Neutrophil (primary cell): ENCODE measurements at regions not wholly inside any gene's neighbourhood (a gene's known extent, or its start where the extent isn't known, plus 50 kb on each side); places are given as distances from the start of the nearest gene placed in this dataset.

Experiments used
- H3K27ac ChIP-seq: fragments of 200-600 bp; sonication (generic); 2 replicates; pipeline ENCODE4 v1.5.1; 2016; ENCODE audit warnings: mild to moderate bottlenecking, moderate library complexity
- H3K27me3 ChIP-seq: fragments of 200-600 bp; sonication (generic); 2 replicates; pipeline ENCODE4 v1.6.0; 2016; ENCODE audit warnings: mild to moderate bottlenecking
- H3K36me3 ChIP-seq: fragments of 200-600 bp; sonication (generic); 2 replicates; pipeline ENCODE4 v1.5.1; 2017
- H3K4me1 ChIP-seq, 2 experiments: fragments of 200-600 bp in 1 of 2; sonication (generic) in 1 of 2; 1 replicate in 1 of 2; 2 replicates in 1 of 2; pipeline versions ENCODE4 v1.5.1 to v1.6.1; 2013 to 2016; ENCODE audit warnings: low read depth in 1 of 2, low read length in 1 of 2, mild to moderate bottlenecking in 1 of 2, moderate library complexity in 1 of 2; ENCODE audit not compliant: control insufficient read depth in 1 of 2, insufficient read depth in 1 of 2
- H3K4me3 ChIP-seq, 2 experiments: fragments of 200-600 bp in 1 of 2; sonication (generic) in 1 of 2; 1 replicate in 1 of 2; 2 replicates in 1 of 2; pipeline ENCODE4 v1.5.1; 2013 to 2016; ENCODE audit warnings: low read depth in 1 of 2, low read length in 1 of 2, mild to moderate bottlenecking in 1 of 2, moderate library complexity in 1 of 2
- H3K9me3 ChIP-seq: fragments of 200-600 bp; sonication (generic); 2 replicates; pipeline ENCODE4 v1.5.1; 2016
- TF ChIP-seq, protein P1 (sequence below): fragments of 200-600 bp; sonication (generic); IDR thresholded peaks from 2 replicates; pipeline ENCODE4 v1.5.1; 2016; ENCODE audit warnings: antibody characterized with exemption

DNA sequence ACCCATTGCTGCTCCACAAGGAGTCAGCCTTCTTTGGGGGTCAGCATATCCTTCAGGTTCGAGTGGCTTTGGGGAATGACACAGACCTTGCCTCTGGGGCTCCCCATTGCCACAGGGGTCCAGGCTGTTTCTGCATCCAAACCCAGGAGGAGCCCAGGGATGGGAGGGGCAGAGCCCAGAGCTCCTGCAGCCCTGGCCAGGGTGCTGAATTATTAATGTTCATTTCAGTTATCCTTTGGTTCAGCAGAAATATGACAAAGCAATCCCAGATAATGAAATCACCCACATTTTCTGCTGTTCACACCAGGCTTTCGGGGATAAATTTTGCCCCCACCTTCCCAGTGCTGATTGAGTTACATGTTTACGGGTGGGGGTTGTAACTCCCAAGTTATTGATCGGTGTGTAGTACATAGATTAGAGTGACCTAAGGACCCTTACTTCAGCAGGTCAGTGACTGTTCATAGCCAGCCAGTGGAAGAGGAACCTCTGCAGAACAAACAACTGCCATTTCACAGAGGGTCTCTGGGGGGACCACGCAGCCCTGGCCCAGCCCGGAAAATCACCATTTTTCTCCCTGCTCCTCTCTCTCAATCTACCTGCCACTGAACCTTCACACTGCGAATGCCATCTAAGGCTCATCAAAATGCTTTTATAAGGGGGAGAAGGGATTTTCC is 240.3 kb upstream of the N4BP1 start:
- Histone ChIP-seq H3K36me3 (no peaks in the 10 kb centered on the region), H3K4me3 (no peak overlapping the region), H3K9me3 (no peaks in the 10 kb centered on the region), H3K27me3 (no peaks in the 10 kb centered on the region), H3K27ac (no peak overlapping the region), H3K4me1 (no peaks in the 10 kb centered on the region)
- TF ChIP-seq, protein P1, sequence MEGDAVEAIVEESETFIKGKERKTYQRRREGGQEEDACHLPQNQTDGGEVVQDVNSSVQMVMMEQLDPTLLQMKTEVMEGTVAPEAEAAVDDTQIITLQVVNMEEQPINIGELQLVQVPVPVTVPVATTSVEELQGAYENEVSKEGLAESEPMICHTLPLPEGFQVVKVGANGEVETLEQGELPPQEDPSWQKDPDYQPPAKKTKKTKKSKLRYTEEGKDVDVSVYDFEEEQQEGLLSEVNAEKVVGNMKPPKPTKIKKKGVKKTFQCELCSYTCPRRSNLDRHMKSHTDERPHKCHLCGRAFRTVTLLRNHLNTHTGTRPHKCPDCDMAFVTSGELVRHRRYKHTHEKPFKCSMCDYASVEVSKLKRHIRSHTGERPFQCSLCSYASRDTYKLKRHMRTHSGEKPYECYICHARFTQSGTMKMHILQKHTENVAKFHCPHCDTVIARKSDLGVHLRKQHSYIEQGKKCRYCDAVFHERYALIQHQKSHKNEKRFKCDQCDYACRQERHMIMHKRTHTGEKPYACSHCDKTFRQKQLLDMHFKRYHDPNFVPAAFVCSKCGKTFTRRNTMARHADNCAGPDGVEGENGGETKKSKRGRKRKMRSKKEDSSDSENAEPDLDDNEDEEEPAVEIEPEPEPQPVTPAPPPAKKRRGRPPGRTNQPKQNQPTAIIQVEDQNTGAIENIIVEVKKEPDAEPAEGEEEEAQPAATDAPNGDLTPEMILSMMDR, result no peak

DNA sequence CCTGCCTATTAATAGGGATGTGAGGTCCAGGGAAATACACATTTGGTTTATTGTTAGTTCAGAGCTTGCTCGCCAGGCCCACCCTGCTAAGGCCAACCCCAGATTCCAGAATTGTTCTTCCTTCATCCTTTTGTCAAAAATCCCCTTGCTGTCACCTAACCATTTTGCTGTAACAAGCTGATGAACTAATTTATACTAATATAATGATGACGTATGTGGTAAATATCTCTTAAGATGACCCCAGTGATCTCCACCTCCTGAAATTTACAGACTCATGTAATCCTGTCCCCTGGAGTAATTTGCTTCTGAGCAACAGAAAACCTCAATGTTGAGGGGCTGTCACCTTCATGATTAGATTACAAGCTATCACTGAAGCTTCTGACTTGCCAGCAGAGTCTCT is 236.3 kb upstream of the N4BP1 start:
- Histone ChIP-seq H3K4me1 (no peaks in the 10 kb centered on the region), H3K27ac (no peak overlapping the region), H3K27me3 (no peaks in the 10 kb centered on the region), H3K4me3 (no peak overlapping the region), H3K9me3 (no peaks in the 10 kb centered on the region), H3K36me3 (no peaks in the 10 kb centered on the region)
- TF ChIP-seq, protein P1, result no peak

DNA sequence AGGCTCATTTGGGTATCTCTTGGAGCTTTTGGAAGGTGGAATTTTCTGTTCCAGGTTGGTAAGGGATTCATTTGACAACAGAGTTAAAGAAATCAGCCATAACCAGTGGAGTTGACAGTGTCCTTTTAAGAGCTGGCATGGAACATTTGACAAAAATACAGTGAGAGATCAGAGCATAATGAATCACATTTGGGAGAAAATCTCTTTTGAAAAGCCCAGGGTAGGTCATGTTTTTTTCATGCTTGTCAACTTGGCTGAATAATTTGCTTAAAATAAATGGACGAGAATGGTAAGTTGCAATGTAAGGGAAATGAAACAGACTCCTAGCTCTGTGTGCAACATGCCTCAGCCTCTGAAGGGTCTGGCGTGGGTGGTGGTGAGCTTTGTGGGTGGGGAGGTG is 235.3 kb upstream of the N4BP1 start:
- H3K27ac ChIP-seq, result no peak overlapping the region
- no peaks in the 10 kb centered on the region for H3K4me1 ChIP-seq
- H3K4me3 ChIP-seq, result no peak overlapping the region
- no peaks in the 10 kb centered on the region for H3K36me3 ChIP-seq
- TF ChIP-seq, protein P1, result no peak
- H3K27me3 ChIP-seq, result no peaks in the 10 kb centered on the region
- H3K9me3 ChIP-seq, result no peaks in the 10 kb centered on the region

DNA sequence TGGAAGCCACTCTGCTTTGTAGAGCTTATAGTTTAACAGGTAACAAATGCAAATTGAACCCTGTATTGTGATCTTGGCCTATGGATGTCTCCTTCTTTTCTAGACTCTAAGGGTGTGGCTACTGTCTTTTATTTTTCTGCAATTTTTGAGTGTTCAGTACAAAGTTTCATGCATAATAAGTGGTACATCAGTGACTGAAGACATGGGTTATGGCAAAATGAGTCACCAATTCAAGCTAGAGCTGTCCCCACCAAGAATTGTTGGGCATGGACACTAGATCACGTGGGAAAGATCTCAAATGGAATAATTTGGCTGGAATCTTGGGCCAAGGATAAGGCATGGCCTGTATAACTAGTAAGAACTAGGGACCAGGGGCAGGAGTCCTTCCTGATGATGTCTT is 228.4 kb upstream of the N4BP1 start:
- H3K4me3 ChIP-seq, result no peak overlapping the region
- H3K4me1 ChIP-seq, result no peaks in the 10 kb centered on the region
- TF ChIP-seq, protein P1, result no peak
- no peaks in the 10 kb centered on the region for H3K9me3 ChIP-seq
- H3K36me3 ChIP-seq, result no peaks in the 10 kb centered on the region
- H3K27me3 ChIP-seq, result no peaks in the 10 kb centered on the region
- H3K27ac ChIP-seq, result no peak overlapping the region

DNA sequence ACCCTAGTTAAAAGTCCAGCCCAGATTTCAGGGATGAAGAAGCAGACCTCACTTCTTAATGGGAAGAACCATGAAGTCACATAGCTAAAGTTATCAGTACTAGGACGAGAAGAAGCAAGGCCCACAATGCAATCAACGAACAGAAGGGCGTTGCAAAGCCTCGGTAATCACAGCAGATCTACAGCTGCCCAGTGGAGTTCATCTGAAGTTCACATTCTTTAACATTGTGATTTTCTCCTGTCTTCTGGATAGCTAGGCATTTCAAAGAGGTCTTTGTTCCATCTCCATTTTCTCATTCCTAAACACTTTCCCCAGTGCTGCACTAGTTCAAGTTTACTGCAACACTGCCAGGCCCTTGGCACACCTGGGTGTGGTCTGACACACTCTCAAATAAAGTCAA is 226.7 kb upstream of the N4BP1 start:
- no peak overlapping the region for H3K27ac ChIP-seq
- no peak overlapping the region for H3K4me3 ChIP-seq
- TF ChIP-seq, protein P1, result no peak
- H3K4me1 ChIP-seq, result no peaks in the 10 kb centered on the region
- no peaks in the 10 kb centered on the region for H3K36me3 ChIP-seq
- no peaks in the 10 kb centered on the region for H3K27me3 ChIP-seq
- H3K9me3 ChIP-seq, result no peaks in the 10 kb centered on the region
